Caco-2 (cell line): ENCODE measurements at regions not wholly inside any gene's neighbourhood (a gene's known extent, or its start where the extent isn't known, plus 50 kb on each side); places are given as distances from the start of the nearest gene placed in this dataset.

Experiments used
- BruUV-seq: library from RNA; stranded (reverse); fragments of 400-500 nt; replicated peaks from 2 replicates; lab custom pipeline; 2021; lab: Mats Ljungman, UMichigan
- CTCF ChIA-PET: fragments of 300-600 bp; sonication (Branson Sonifier 250); formaldehyde crosslinking; loops from one replicate; lab custom pipeline; 2022; ENCODE audit warnings: antibody characterized with exemption; lab: Charles Lee
- POLR2A ChIA-PET: fragments of 300-600 bp; sonication (Branson Sonifier 250); formaldehyde crosslinking; loops from one replicate; lab custom pipeline; 2022; ENCODE audit warnings: antibody characterized with exemption; lab: Charles Lee
- DNase-seq, 2 experiments: peaks; one replicate each; pipeline versions ENCODE4 v3.0.0 to v3.0.0-alpha.2; 2020 to 2022
- H3K27me3 ChIP-seq: replicated peaks from 2 replicates; pipeline ENCODE4 v1.6.0; 2011; ENCODE audit warnings: low read length; ENCODE audit not compliant: control insufficient read depth, insufficient read depth
- H3K36me3 ChIP-seq: 2 replicates; pipeline ENCODE4 v1.5.1; 2011; ENCODE audit warnings: low read length; ENCODE audit not compliant: control insufficient read depth, insufficient read depth
- H3K4me1 ChIP-seq: fragments of 250-450 bp; sonication (Bioruptor Pico); 2 replicates; pipeline ENCODE4 v1.5.1; 2020; ENCODE audit warnings: mild to moderate bottlenecking
- H3K4me3 ChIP-seq: 2 replicates; pipeline ENCODE4 v1.5.1; 2011; ENCODE audit warnings: low read depth, mild to moderate bottlenecking, control low read depth, low read length
- H3K9me3 ChIP-seq: fragments of 250-450 bp; sonication (Bioruptor Pico); 2 replicates; pipeline ENCODE4 v1.5.1; 2020; ENCODE audit warnings: mild to moderate bottlenecking, moderate library complexity
- H3K27ac Mint-ChIP-seq: one replicate; pipeline ENCODE4 v1.8.0; 2022; ENCODE audit warnings: mixed read lengths; ENCODE audit not compliant: unreplicated experiment
- H3K27me3 Mint-ChIP-seq: one replicate; pipeline ENCODE4 v1.8.0; 2022; ENCODE audit warnings: mixed read lengths; ENCODE audit not compliant: insufficient read depth, unreplicated experiment
- H3K36me3 Mint-ChIP-seq: one replicate; pipeline ENCODE4 v1.8.0; 2022; ENCODE audit warnings: mild to moderate bottlenecking, mixed read lengths; ENCODE audit not compliant: insufficient read depth, unreplicated experiment
- H3K4me1 Mint-ChIP-seq: one replicate; pipeline ENCODE4 v1.8.0; 2022; ENCODE audit warnings: low read depth, mixed read lengths; ENCODE audit not compliant: unreplicated experiment
- H3K4me3 Mint-ChIP-seq: one replicate; pipeline ENCODE4 v1.8.0; 2022; ENCODE audit warnings: mild to moderate bottlenecking, moderate library complexity, mixed read lengths; ENCODE audit not compliant: unreplicated experiment
- H3K9me3 Mint-ChIP-seq: one replicate; pipeline ENCODE4 v1.8.0; 2022; ENCODE audit warnings: mixed read lengths; ENCODE audit not compliant: unreplicated experiment
- intact Hi-C: fragments of 100-400 bp; cut with micrococcal nuclease; formaldehyde crosslinking; loops from one replicate; pipeline ENCODE4 v1.10.0; 2022; ENCODE audit not compliant: unreplicated experiment
- TF ChIP-seq, protein P1 (sequence below), 2 experiments: fragments of 200-600 bp in 1 of 2; IDR thresholded peaks; 1 replicate in 1 of 2; 2 replicates in 1 of 2; pipeline versions ENCODE4 v1.5.1 to v1.8.0; 2011 to 2022; ENCODE audit warnings: antibody characterized with exemption in 1 of 2, control low read depth in 1 of 2, inconsistent platforms in 1 of 2, low read depth in 1 of 2, low read length in 1 of 2, mild to moderate bottlenecking in 1 of 2, moderate library complexity in 1 of 2; ENCODE audit not compliant: insufficient read depth in 1 of 2, severe bottlenecking in 1 of 2, unreplicated experiment in 1 of 2

DNA sequence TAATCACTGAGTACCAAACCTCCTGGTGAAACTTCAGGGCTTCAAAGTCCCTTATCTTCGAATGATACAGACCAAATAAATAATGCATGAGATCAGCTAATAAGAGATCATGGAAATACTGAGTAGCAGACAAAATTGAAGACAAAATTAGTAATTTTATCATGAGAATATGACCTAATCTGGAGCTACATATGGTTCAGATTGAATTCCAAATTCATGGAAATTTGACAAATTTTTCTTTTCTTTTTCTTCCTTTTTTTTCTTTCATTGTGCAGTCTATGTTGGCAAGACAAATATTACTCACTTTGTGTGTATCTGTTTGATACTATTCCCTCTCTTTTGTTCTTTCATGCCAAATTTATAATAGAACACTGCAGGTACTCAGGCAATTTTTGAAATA lies 218.1 kb upstream of the KCNJ16 start:
- ChIA-PET CTCF (no interaction called here), POLR2A (no interaction called here)
- TF ChIP-seq, protein P1, sequence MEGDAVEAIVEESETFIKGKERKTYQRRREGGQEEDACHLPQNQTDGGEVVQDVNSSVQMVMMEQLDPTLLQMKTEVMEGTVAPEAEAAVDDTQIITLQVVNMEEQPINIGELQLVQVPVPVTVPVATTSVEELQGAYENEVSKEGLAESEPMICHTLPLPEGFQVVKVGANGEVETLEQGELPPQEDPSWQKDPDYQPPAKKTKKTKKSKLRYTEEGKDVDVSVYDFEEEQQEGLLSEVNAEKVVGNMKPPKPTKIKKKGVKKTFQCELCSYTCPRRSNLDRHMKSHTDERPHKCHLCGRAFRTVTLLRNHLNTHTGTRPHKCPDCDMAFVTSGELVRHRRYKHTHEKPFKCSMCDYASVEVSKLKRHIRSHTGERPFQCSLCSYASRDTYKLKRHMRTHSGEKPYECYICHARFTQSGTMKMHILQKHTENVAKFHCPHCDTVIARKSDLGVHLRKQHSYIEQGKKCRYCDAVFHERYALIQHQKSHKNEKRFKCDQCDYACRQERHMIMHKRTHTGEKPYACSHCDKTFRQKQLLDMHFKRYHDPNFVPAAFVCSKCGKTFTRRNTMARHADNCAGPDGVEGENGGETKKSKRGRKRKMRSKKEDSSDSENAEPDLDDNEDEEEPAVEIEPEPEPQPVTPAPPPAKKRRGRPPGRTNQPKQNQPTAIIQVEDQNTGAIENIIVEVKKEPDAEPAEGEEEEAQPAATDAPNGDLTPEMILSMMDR (IDR thresholded peaks at IDR 0.05; ENCODE audit: insufficient read depth in 1 of 2, low read depth in 1 of 2, low read length in 1 of 2, severe bottlenecking in 1 of 2, unreplicated experiment in 1 of 2), result no peak
- DNase-seq, result no peak
- intact Hi-C loops, result loop anchor here (1.0 kb wide), 1 partner anchor 45 kb away; no protein-coding TSS in a partner anchor
- no peaks in the 10 kb centered on the region for H3K36me3 Mint-ChIP-seq
- H3K36me3 ChIP-seq, result no peaks in the 10 kb centered on the region; the same call in 1 of the 2 replicates
- peaks cover 6% of the 10 kb centered on the region for H3K9me3 Mint-ChIP-seq
- no peak overlapping the region for H3K4me3 Mint-ChIP-seq
- no peaks in the 10 kb centered on the region for H3K4me1 Mint-ChIP-seq
- H3K4me3 ChIP-seq, result no peak overlapping the region
- H3K27ac Mint-ChIP-seq, result no peak overlapping the region
- H3K27me3 ChIP-seq, result no peaks in the 10 kb centered on the region
- H3K9me3 ChIP-seq, result no peaks in the 10 kb centered on the region
- H3K27me3 Mint-ChIP-seq, result no peaks in the 10 kb centered on the region
- 0 out of 2 replicates have a peak, but pooled peaks cover 9% of the 10 kb centered on the region for H3K4me1 ChIP-seq
- BruUV-seq, result no TSS peak

DNA sequence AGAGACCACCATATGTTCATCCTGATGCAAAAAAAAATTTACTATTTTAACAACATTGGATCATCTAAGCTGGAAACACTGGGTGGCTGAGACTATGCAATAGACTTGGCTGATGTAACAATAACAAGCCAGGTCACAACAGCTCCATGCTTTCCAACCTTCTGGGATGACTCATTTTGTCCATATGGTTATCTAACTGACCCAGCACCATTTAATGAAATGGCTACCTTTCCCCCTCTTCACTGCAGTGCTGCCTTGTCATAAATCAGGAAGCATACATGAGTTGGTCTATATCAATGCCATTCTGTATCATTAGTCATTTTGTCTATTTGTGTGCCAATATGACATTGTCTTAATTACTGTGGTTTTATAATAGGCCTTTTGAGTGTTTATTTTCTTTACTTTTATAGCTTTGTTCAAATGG lies 217.6 kb upstream of the KCNJ16 start:
- DNase-seq, result peak in 1 of 2 experiments; percentile 26
- H3K4me3 Mint-ChIP-seq, result no peak overlapping the region
- H3K36me3 Mint-ChIP-seq, result no peaks in the 10 kb centered on the region
- POLR2A ChIA-PET, result no interaction called here
- H3K4me3 ChIP-seq, result no peak overlapping the region
- H3K27ac Mint-ChIP-seq, result no peak overlapping the region
- H3K9me3 Mint-ChIP-seq, result peaks cover 6% of the 10 kb centered on the region
- H3K36me3 ChIP-seq, result no peaks in the 10 kb centered on the region; the same call in 1 of the 2 replicates
- H3K4me1 Mint-ChIP-seq, result no peaks in the 10 kb centered on the region
- CTCF ChIA-PET, result no interaction called here
- H3K4me1 ChIP-seq, result 0 out of 2 replicates have a peak, but pooled peaks cover 9% of the 10 kb centered on the region
- BruUV-seq, result no TSS peak
- intact Hi-C loops, result loop anchor here (1.0 kb wide), 1 partner anchor 45 kb away; no protein-coding TSS in a partner anchor
- no peaks in the 10 kb centered on the region for H3K9me3 ChIP-seq
- H3K27me3 ChIP-seq, result no peaks in the 10 kb centered on the region
- TF ChIP-seq, protein P1 (IDR thresholded peaks at IDR 0.05; ENCODE audit: insufficient read depth in 1 of 2, low read depth in 1 of 2, low read length in 1 of 2, severe bottlenecking in 1 of 2, unreplicated experiment in 1 of 2), result no peak
- no peaks in the 10 kb centered on the region for H3K27me3 Mint-ChIP-seq

DNA sequence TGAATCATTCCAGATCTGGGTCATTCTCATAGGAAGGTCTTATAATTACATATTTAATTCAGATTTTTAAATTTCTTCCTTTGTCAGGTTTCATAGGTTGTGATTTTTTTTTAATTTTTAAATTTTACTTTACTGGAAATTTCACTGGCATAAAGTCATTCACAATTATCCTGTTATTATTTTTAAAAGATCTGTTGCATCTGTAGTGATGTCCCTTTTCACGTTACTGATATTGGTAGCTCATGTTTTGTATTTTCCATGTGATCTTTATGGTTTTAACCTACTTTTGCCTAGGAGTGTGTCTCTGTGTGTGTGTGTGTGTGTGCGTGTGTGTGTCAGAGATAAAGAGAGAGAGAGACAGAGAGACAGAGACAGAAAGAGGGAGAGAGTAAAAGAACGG lies 216.6 kb upstream of the KCNJ16 start:
- Mint-ChIP-seq H3K27ac (no peak overlapping the region), H3K4me1 (no peaks in the 10 kb centered on the region), H3K36me3 (no peaks in the 10 kb centered on the region), H3K27me3 (no peaks in the 10 kb centered on the region), H3K4me3 (no peak overlapping the region), H3K9me3 (peaks cover 6% of the 10 kb centered on the region)
- DNase-seq, result no peak
- ChIA-PET POLR2A (no interaction called here), CTCF (no interaction called here)
- Histone ChIP-seq H3K4me1 (0 out of 2 replicates have a peak, but pooled peaks cover 9% of the 10 kb centered on the region), H3K27me3 (no peaks in the 10 kb centered on the region), H3K36me3 (no peaks in the 10 kb centered on the region; the same call in 1 of the 2 replicates), H3K4me3 (no peak overlapping the region), H3K9me3 (no peaks in the 10 kb centered on the region)
- intact Hi-C loops, result no loop called here
- TF ChIP-seq, protein P1 (IDR thresholded peaks at IDR 0.05; ENCODE audit: insufficient read depth in 1 of 2, low read depth in 1 of 2, low read length in 1 of 2, severe bottlenecking in 1 of 2, unreplicated experiment in 1 of 2), result no peak
- no TSS peak for BruUV-seq
